ENCODE measurements at regions not wholly inside any gene's neighbourhood (a gene's known extent, or its start where the extent isn't known, plus 50 kb on each side); places are given as distances from the start of the nearest gene placed in this dataset.

DNA sequence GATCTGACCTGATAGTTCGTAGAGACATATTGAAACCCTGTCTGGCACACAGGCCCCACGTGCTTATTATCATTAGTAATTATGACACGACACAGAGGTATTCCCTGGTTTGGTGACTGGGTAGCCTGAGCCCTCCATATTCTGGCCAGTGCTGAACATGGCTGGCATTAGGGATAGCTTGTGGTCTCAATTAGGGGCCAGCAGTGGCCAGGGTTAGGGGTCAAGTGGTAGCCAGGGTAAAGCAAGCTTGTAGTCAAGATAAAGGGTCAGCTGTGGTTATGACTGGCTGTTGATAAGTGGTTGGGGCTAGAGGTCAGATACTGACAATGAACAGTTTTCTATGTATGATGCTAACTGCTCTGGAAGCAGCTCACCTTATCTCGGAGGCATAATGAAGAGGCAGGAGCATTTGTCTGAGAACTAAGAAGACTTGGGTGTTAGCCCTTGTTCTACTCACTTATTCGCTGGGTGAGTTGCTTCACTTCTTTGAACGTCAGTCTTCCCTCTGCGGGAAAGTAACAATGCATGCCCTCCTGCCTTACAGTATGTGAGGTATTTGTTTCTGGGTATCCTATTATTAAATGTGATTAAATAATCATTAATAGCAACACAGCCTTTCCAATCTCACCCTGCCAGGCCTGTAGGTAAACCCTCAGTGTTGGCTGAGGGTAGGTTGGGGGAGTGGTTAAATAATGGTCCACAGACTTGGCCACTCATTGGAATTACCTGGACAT, 66.7 kb downstream of the VEGFA start:
- H3K4me2 ChIP-seq (ENCODE audit: low read length), result no peak overlapping the region
- no TSS peak for BruUV-seq (replicated peaks)

More for the DNA sequence above, 66.7 kb downstream of the VEGFA start:
- no peaks in the 10 kb centered on the region for H3K9me3 ChIP-seq (ENCODE audit: control insufficient read depth in 1 of 2, insufficient read depth in 1 of 2, low read depth in 1 of 2, low read length in 2 of 2)
- no peak for DNase-seq (ENCODE audit: low read depth, low spot score)
- no peaks in the 10 kb centered on the region for H3K79me2 ChIP-seq (ENCODE audit: insufficient read depth, low read length)
- H3K9me2 ChIP-seq (ENCODE audit: insufficient read depth), result no peaks in the 10 kb centered on the region
- no peak overlapping the region for H2AFZ ChIP-seq (ENCODE audit: low read depth, low read length, poor library complexity, severe bottlenecking)
- TF ChIP-seq RAD21 (IDR thresholded peaks at IDR 0.05; ENCODE audit: low read depth) (no peak), EZH2 (IDR thresholded peaks at IDR 0.05) (no peak), SIN3A (IDR thresholded peaks at IDR 0.05; ENCODE audit: low read depth) (no peak)
- peaks cover 8 to 22% of the 10 kb centered on the region in 2 experiments for H3K4me1 ChIP-seq (ENCODE audit: control insufficient read depth in 1 of 2, insufficient read depth in 2 of 2, low read length in 2 of 2)
- no peaks in the 10 kb centered on the region for H3K36me3 ChIP-seq (ENCODE audit: control insufficient read depth in 1 of 2, insufficient read depth in 2 of 2, low read length in 2 of 2)
- H3K27me3 ChIP-seq (ENCODE audit: insufficient read depth, low read length), result no peaks in the 10 kb centered on the region
- no peak overlapping the region for H3K9ac ChIP-seq (ENCODE audit: low read length)
- H3K4me3 ChIP-seq (replicated peaks in 1 of 2; ENCODE audit: low read depth in 1 of 2, low read length in 2 of 2), result no peak overlapping the region
- ChIA-PET CTCF (no interaction called here), RAD21 (ENCODE audit: low non-redundant PET in 1 of 2, low total read pairs in 2 of 2, uncharacterized antibody in 2 of 2, unreplicated experiment in 2 of 2) (no interaction called here), POLR2A (interaction anchor here (1.3 kb wide), 1 partner anchor 67 kb away, joined by 3 read pairs; the partner anchor contains the start of gene VEGFA)
- H4K20me1 ChIP-seq (ENCODE audit: insufficient read depth), result no peaks in the 10 kb centered on the region
- intact Hi-C loops (cut with micrococcal nuclease), result loop anchor here (5.0 kb wide), 1 partner anchor 64 kb away; the partner anchor contains the start of gene VEGFA
- no peak overlapping the region for H3K27ac ChIP-seq (ENCODE audit: low read depth, low read length)
- no peak for ATAC-seq

Measured in HCT116 (cell line).